ENCODE measurements at regions not wholly inside any gene's neighbourhood (a gene's known extent, or its start where the extent isn't known, plus 50 kb on each side); places are given as distances from the start of the nearest gene placed in this dataset.

- ATAC-seq (ENCODE audit: low read depth) = no peak
- ChIA-PET POLR2A (no interaction called here), CTCF (no interaction called here)
- TF ChIP-seq CTCF (IDR thresholded peaks at IDR 0.05) = no peak
- no peaks in the 10 kb centered on the region for H3K36me3 Mint-ChIP-seq (ENCODE audit: low read depth)
- H3K27me3 Mint-ChIP-seq = no peaks in the 10 kb centered on the region
- H3K27ac Mint-ChIP-seq = no peak overlapping the region
- H3K9me3 Mint-ChIP-seq = peaks cover 17% of the 10 kb centered on the region
- DNase-seq = no peak
- intact Hi-C loops (cut with micrococcal nuclease) = no loop called here
- no peak overlapping the region for H3K4me3 Mint-ChIP-seq
- H3K4me1 Mint-ChIP-seq = peaks cover 5% of the 10 kb centered on the region
Measured at GRCh38 chr13:80501556-80501955, 160.6 kb upstream of the SPRY2 start.

GRCh38 chr13:80499536-80500290 is 158.8 kb upstream of the SPRY2 start:
- intact Hi-C loops (cut with micrococcal nuclease) = no loop called here
- TF ChIP-seq CTCF (IDR thresholded peaks at IDR 0.05) = no peak
- H3K36me3 Mint-ChIP-seq (ENCODE audit: low read depth) = no peaks in the 10 kb centered on the region
- ChIA-PET POLR2A (no interaction called here), CTCF (no interaction called here)
- H3K4me1 Mint-ChIP-seq = peaks cover 4% of the 10 kb centered on the region
- no peak overlapping the region for H3K27ac Mint-ChIP-seq
- no peak for ATAC-seq (ENCODE audit: low read depth)
- DNase-seq = no peak
- no peaks in the 10 kb centered on the region for H3K27me3 Mint-ChIP-seq
- peaks cover 4% of the 10 kb centered on the region for H3K9me3 Mint-ChIP-seq
- no peak overlapping the region for H3K4me3 Mint-ChIP-seq

GRCh38 chr13:80498433-80498832 is 157.5 kb upstream of the SPRY2 start:
- DNase-seq = no peak
- Mint-ChIP-seq H3K9me3 (peaks cover 2% of the 10 kb centered on the region), H3K36me3 (ENCODE audit: low read depth) (no peaks in the 10 kb centered on the region), H3K4me3 (no peak overlapping the region), H3K27me3 (no peaks in the 10 kb centered on the region), H3K4me1 (no peaks in the 10 kb centered on the region), H3K27ac (no peak overlapping the region)
- no peak for TF ChIP-seq CTCF (IDR thresholded peaks at IDR 0.05)
- no peak for ATAC-seq (ENCODE audit: low read depth)
- CTCF ChIA-PET = no interaction called here
- POLR2A ChIA-PET = no interaction called here
- intact Hi-C loops (cut with micrococcal nuclease) = no loop called here

GRCh38 chr13:80497978-80498377 is 157.1 kb upstream of the SPRY2 start:
- H3K27me3 Mint-ChIP-seq = no peaks in the 10 kb centered on the region
- peaks cover 2% of the 10 kb centered on the region for H3K9me3 Mint-ChIP-seq
- H3K36me3 Mint-ChIP-seq (ENCODE audit: low read depth) = no peaks in the 10 kb centered on the region
- ChIA-PET CTCF (no interaction called here), POLR2A (no interaction called here)
- H3K4me1 Mint-ChIP-seq = no peaks in the 10 kb centered on the region
- TF ChIP-seq CTCF (IDR thresholded peaks at IDR 0.05) = no peak
- ATAC-seq (ENCODE audit: low read depth) (no peak), DNase-seq (no peak)
- H3K27ac Mint-ChIP-seq = no peak overlapping the region
- intact Hi-C loops (cut with micrococcal nuclease) = no loop called here
- H3K4me3 Mint-ChIP-seq = no peak overlapping the region

- no peak for DNase-seq
- intact Hi-C loops (cut with micrococcal nuclease) = no loop called here
- H3K27me3 Mint-ChIP-seq = no peaks in the 10 kb centered on the region
- no peak overlapping the region for H3K27ac Mint-ChIP-seq
- no peak overlapping the region for H3K4me3 Mint-ChIP-seq
- TF ChIP-seq CTCF (IDR thresholded peaks at IDR 0.05) = no peak
- H3K36me3 Mint-ChIP-seq (ENCODE audit: low read depth) = no peaks in the 10 kb centered on the region
- no peak for ATAC-seq (ENCODE audit: low read depth)
- no peaks in the 10 kb centered on the region for H3K4me1 Mint-ChIP-seq
- ChIA-PET POLR2A (no interaction called here), CTCF (no interaction called here)
- peaks cover 2% of the 10 kb centered on the region for H3K9me3 Mint-ChIP-seq
Measured at GRCh38 chr13:80497439-80497838, 156.5 kb upstream of the SPRY2 start.
